ENCODE measurements at regions not wholly inside any gene's neighbourhood (a gene's known extent, or its start where the extent isn't known, plus 50 kb on each side); places are given as distances from the start of the nearest gene placed in this dataset.

GRCh38 chr2:16767789-16768476 lies 102.3 kb upstream of the CYRIA start:
- TF ChIP-seq POLR2AphosphoS5 (IDR thresholded peaks at IDR 0.05; ENCODE audit: insufficient read depth in 1 of 2, low read depth in 1 of 2), result no peak
- TF ChIP-seq CTCF (IDR thresholded peaks at IDR 0.05), result no peak
- no peak for TF ChIP-seq POLR2A (IDR thresholded peaks at IDR 0.05)
